Vagina (tissue), 2 donors: ENCODE measurements at regions not wholly inside any gene's neighbourhood (a gene's known extent, or its start where the extent isn't known, plus 50 kb on each side); places are given as distances from the start of the nearest gene placed in this dataset.

Experiments used
- POLR2AphosphoS5 ChIP-seq, 2 donors: sonication (generic); formaldehyde crosslinking; IDR thresholded peaks; one replicate each; pipeline ENCODE4 v1.9.0; 2017; ENCODE audit warnings: antibody characterized with exemption in 2 of 2, mild to moderate bottlenecking in 2 of 2, low read depth in 1 of 2; ENCODE audit not compliant: insufficient read depth in 1 of 2
- TF ChIP-seq, protein P1 (sequence below), 3 experiments: fragments of 450-650 bp in 2 of 3; fragments of 200-600 bp in 1 of 3; sonication (generic) in 1 of 3; IDR thresholded peaks; one replicate each; pipeline ENCODE4 v1.5.1; 2017 to 2019; ENCODE audit warnings: antibody characterized with exemption in 3 of 3, mild to moderate bottlenecking in 2 of 3, moderate library complexity in 2 of 3

DNA sequence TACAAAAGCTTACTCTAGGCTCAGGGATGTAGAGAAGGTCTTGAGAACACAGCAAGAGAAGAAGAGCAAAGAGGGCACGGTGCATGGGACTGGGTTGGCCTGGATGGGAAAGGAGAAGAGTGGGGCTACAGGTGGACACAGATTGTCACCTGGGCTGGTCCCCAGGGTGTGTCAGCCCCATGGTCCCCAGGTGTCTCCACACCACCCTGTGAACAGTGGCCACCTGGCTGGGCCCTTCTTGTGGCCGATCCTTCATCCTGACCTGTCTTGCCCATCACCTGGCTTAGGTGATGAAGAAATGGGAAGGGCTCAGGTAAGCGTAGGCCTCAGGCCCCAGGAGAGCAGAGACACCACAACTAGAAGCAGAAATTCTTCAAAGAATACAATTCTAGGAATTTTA, 188.9 kb downstream of the TENT4A start:
- TF ChIP-seq, protein P1, sequence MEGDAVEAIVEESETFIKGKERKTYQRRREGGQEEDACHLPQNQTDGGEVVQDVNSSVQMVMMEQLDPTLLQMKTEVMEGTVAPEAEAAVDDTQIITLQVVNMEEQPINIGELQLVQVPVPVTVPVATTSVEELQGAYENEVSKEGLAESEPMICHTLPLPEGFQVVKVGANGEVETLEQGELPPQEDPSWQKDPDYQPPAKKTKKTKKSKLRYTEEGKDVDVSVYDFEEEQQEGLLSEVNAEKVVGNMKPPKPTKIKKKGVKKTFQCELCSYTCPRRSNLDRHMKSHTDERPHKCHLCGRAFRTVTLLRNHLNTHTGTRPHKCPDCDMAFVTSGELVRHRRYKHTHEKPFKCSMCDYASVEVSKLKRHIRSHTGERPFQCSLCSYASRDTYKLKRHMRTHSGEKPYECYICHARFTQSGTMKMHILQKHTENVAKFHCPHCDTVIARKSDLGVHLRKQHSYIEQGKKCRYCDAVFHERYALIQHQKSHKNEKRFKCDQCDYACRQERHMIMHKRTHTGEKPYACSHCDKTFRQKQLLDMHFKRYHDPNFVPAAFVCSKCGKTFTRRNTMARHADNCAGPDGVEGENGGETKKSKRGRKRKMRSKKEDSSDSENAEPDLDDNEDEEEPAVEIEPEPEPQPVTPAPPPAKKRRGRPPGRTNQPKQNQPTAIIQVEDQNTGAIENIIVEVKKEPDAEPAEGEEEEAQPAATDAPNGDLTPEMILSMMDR (IDR thresholded peaks at IDR 0.05) = no peak
- TF ChIP-seq POLR2AphosphoS5 (IDR thresholded peaks at IDR 0.05; ENCODE audit: insufficient read depth in 1 of 2, low read depth in 1 of 2) = no peak
